ENCODE measurements at regions not wholly inside any gene's neighbourhood (a gene's known extent, or its start where the extent isn't known, plus 50 kb on each side); places are given as distances from the start of the nearest gene placed in this dataset.

- H3K4me3 ChIP-seq (ENCODE audit: low read depth, low read length): no peak overlapping the region
- no peak for DNase-seq (ENCODE audit: low read depth)
Measured at GRCh38 chr2:222040333-222040732, 258.5 kb downstream of the PAX3 start.

GRCh38 chr2:222039821-222040220 lies 259.0 kb downstream of the PAX3 start:
- no peak for TF ChIP-seq CTCF (IDR thresholded peaks at IDR 0.05; ENCODE audit: control insufficient read depth, extremely low read depth, insufficient read depth)
- no peak overlapping the region for H3K4me3 ChIP-seq (ENCODE audit: low read depth, low read length)
- DNase-seq (ENCODE audit: low read depth): no peak

More at GRCh38 chr2:222040333-222040732, 258.5 kb downstream of the PAX3 start:
- no peak for TF ChIP-seq CTCF (IDR thresholded peaks at IDR 0.05; ENCODE audit: control insufficient read depth, extremely low read depth, insufficient read depth)

GRCh38 chr2:222038067-222038802 lies 260.6 kb downstream of the PAX3 start:
- peak; percentile 7 for DNase-seq (ENCODE audit: low read depth)
- no peak overlapping the region for H3K4me3 ChIP-seq (ENCODE audit: low read depth, low read length)
- TF ChIP-seq CTCF (IDR thresholded peaks at IDR 0.05; ENCODE audit: control insufficient read depth, extremely low read depth, insufficient read depth): peak; percentile 36

GRCh38 chr2:222037211-222037610 lies 261.6 kb downstream of the PAX3 start:
- no peak overlapping the region for H3K4me3 ChIP-seq (ENCODE audit: low read depth, low read length)
- TF ChIP-seq CTCF (IDR thresholded peaks at IDR 0.05; ENCODE audit: control insufficient read depth, extremely low read depth, insufficient read depth): no peak
- DNase-seq (ENCODE audit: low read depth): no peak

- TF ChIP-seq CTCF (IDR thresholded peaks at IDR 0.05; ENCODE audit: control insufficient read depth, extremely low read depth, insufficient read depth): no peak
- no peak overlapping the region for H3K4me3 ChIP-seq (ENCODE audit: low read depth, low read length)
- DNase-seq (ENCODE audit: low read depth): no peak
Measured at GRCh38 chr2:222034058-222034457, 264.7 kb downstream of the PAX3 start.

GRCh38 chr2:222033541-222033940 lies 265.3 kb downstream of the PAX3 start:
- no peak overlapping the region for H3K4me3 ChIP-seq (ENCODE audit: low read depth, low read length)
- DNase-seq (ENCODE audit: low read depth): no peak
- TF ChIP-seq CTCF (IDR thresholded peaks at IDR 0.05; ENCODE audit: control insufficient read depth, extremely low read depth, insufficient read depth): no peak

- no peak for DNase-seq (ENCODE audit: low read depth)
- no peak overlapping the region for H3K4me3 ChIP-seq (ENCODE audit: low read depth, low read length)
- TF ChIP-seq CTCF (IDR thresholded peaks at IDR 0.05; ENCODE audit: control insufficient read depth, extremely low read depth, insufficient read depth): no peak
Measured at GRCh38 chr2:222025881-222026271, 272.9 kb downstream of the PAX3 start.

All from LNCaP clone FGC (cell line).